OCI-LY7 (cell line): ENCODE measurements at regions not wholly inside any gene's neighbourhood (a gene's known extent, or its start where the extent isn't known, plus 50 kb on each side); places are given as distances from the start of the nearest gene placed in this dataset.
"Not testable (repeated sequence)": the region's sequence is repeated elsewhere in the genome, so short reads cannot be mapped to it uniquely, and the experiment has no call there.

Experiments used
- BruUV-seq: library from RNA; stranded (reverse); fragments of 400-500 nt; replicated peaks from 2 replicates; lab custom pipeline; 2021; lab: Mats Ljungman, UMichigan
- CTCF ChIA-PET: fragments of 300-600 bp; sonication (Branson Sonifier 250); formaldehyde crosslinking; loops from one replicate; lab custom pipeline; 2022; ENCODE audit warnings: antibody characterized with exemption; ENCODE audit not compliant: unreplicated experiment; lab: Charles Lee
- POLR2A ChIA-PET: fragments of 300-600 bp; sonication (Branson Sonifier 250); formaldehyde crosslinking; loops from one replicate; lab custom pipeline; 2022; ENCODE audit warnings: antibody characterized with exemption; lab: Charles Lee
- DNase-seq: peaks from one replicate; pipeline ENCODE4 v3.0.0-alpha.2; 2015; ENCODE audit warnings: low spot score
- H2AFZ ChIP-seq: fragments of 200-600 bp; sonication (generic), shearing (Covaris generic); 2 replicates; pipeline ENCODE4 v1.6.1; 2014; ENCODE audit warnings: mild to moderate bottlenecking, antibody characterized with exemption, low read length, moderate library complexity
- H3K27ac ChIP-seq: fragments of 200-600 bp; sonication (generic); 2 replicates; pipeline ENCODE4 v1.5.1; 2014; ENCODE audit warnings: mixed run types, low read depth, mild to moderate bottlenecking, moderate library complexity, low read length, inconsistent platforms; ENCODE audit not compliant: poor library complexity, severe bottlenecking
- H3K36me3 ChIP-seq: fragments of 200-600 bp; sonication (generic); 2 replicates; pipeline ENCODE4 v1.6.1; 2014; ENCODE audit warnings: mild to moderate bottlenecking, antibody characterized with exemption, low read length, moderate library complexity, mixed read lengths; ENCODE audit not compliant: insufficient read depth
- H3K4me1 ChIP-seq: fragments of 200-600 bp; sonication (generic); 2 replicates; pipeline ENCODE4 v1.5.1; 2014; ENCODE audit warnings: mild to moderate bottlenecking, low read length; ENCODE audit not compliant: insufficient read depth, poor library complexity, severe bottlenecking
- H3K4me2 ChIP-seq: fragments of 200-600 bp; sonication (generic); 2 replicates; pipeline ENCODE4 v1.6.1; 2014; ENCODE audit warnings: mild to moderate bottlenecking, low read length
- H3K4me3 ChIP-seq: fragments of 200-600 bp; sonication (generic); 2 replicates; pipeline ENCODE4 v1.5.1; 2014; ENCODE audit warnings: mild to moderate bottlenecking, low read depth, low read length; ENCODE audit not compliant: poor library complexity, severe bottlenecking
- H3K79me2 ChIP-seq: fragments of 200-600 bp; sonication (generic); 2 replicates; pipeline ENCODE4 v1.6.1; 2016; ENCODE audit warnings: low read depth, mild to moderate bottlenecking, low read length, moderate library complexity, mixed read lengths; ENCODE audit not compliant: insufficient read depth
- H3K9me2 ChIP-seq: fragments of 200-600 bp; sonication (generic); 2 replicates; pipeline ENCODE4 v1.6.1; 2016; ENCODE audit warnings: mild to moderate bottlenecking, low read length, mixed read lengths; ENCODE audit not compliant: insufficient read depth
- H3K9me3 ChIP-seq: fragments of 200-600 bp; sonication (generic); 2 replicates; pipeline ENCODE4 v1.6.1; 2014; ENCODE audit warnings: mild to moderate bottlenecking, mixed run types, low read length, mixed read lengths
- H4K20me1 ChIP-seq: fragments of 200-600 bp; sonication (generic); 2 replicates; pipeline ENCODE4 v1.6.1; 2014; ENCODE audit warnings: mild to moderate bottlenecking, antibody characterized with exemption, low read length, moderate library complexity, mixed read lengths; ENCODE audit not compliant: insufficient read depth
- EZH2phosphoT487 ChIP-seq: fragments of 200-600 bp; sonication (generic); IDR thresholded peaks from 2 replicates; pipeline ENCODE4 v1.6.1; 2018; ENCODE audit warnings: low read depth, borderline replicate concordance, mild to moderate bottlenecking, mixed run types, antibody characterized with exemption, low read length, moderate library complexity, mixed read lengths
- intact Hi-C: fragments of 100-400 bp; cut with micrococcal nuclease; formaldehyde crosslinking; loops from one replicate; pipeline ENCODE4 v1.10.0; 2022; ENCODE audit not compliant: unreplicated experiment
- TF ChIP-seq, protein P1 (sequence below): fragments of 200-600 bp; sonication (generic); conservative IDR thresholded peaks from 2 replicates; pipeline ENCODE4 v1.5.1; 2014; ENCODE audit warnings: mild to moderate bottlenecking, antibody characterized with exemption, low read length, moderate library complexity, mixed read lengths

GRCh38 chr22:35183917-35184316, 73.4 kb upstream of the HMGXB4 start:
- no TSS peak for BruUV-seq
- H3K36me3 ChIP-seq, result no peaks in the 10 kb centered on the region
- POLR2A ChIA-PET, result no interaction called here
- H3K4me2 ChIP-seq, result no peak overlapping the region
- no peaks in the 10 kb centered on the region for H4K20me1 ChIP-seq
- DNase-seq, result no peak
- TF ChIP-seq EZH2phosphoT487, result no peak
- TF ChIP-seq, protein P1, sequence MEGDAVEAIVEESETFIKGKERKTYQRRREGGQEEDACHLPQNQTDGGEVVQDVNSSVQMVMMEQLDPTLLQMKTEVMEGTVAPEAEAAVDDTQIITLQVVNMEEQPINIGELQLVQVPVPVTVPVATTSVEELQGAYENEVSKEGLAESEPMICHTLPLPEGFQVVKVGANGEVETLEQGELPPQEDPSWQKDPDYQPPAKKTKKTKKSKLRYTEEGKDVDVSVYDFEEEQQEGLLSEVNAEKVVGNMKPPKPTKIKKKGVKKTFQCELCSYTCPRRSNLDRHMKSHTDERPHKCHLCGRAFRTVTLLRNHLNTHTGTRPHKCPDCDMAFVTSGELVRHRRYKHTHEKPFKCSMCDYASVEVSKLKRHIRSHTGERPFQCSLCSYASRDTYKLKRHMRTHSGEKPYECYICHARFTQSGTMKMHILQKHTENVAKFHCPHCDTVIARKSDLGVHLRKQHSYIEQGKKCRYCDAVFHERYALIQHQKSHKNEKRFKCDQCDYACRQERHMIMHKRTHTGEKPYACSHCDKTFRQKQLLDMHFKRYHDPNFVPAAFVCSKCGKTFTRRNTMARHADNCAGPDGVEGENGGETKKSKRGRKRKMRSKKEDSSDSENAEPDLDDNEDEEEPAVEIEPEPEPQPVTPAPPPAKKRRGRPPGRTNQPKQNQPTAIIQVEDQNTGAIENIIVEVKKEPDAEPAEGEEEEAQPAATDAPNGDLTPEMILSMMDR, result no peak
- H3K27ac ChIP-seq, result no peak overlapping the region
- CTCF ChIA-PET, result no interaction called here
- H3K9me2 ChIP-seq, result no peaks in the 10 kb centered on the region
- no peaks in the 10 kb centered on the region for H3K4me1 ChIP-seq
- no peaks in the 10 kb centered on the region for H3K79me2 ChIP-seq
- intact Hi-C loops, result no loop called here
- H3K9me3 ChIP-seq, result no peaks in the 10 kb centered on the region
- no peak overlapping the region for H3K4me3 ChIP-seq
- no peak overlapping the region for H2AFZ ChIP-seq

DNA sequence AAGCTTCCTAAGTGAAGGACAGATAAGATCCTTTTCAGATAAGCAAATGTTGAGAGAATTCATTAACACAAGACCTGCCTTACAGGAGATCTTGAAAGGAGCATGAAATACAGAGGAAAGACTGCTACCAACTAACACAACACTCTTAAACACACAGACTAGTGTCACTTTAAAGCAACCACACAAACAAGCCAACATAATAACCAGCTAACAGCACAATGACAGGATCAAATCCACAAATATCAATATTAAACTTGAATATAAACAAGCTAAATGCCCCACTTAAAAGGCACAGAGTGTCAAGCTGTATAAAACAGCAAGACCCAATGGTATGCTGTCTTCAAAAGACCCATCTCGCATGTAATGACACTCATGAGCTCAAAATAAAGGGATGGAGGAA, 70.8 kb upstream of the HMGXB4 start:
- no peaks in the 10 kb centered on the region for H3K36me3 ChIP-seq
- H3K4me2 ChIP-seq, result no peak overlapping the region
- H3K4me1 ChIP-seq, result no peaks in the 10 kb centered on the region
- no peak overlapping the region for H3K4me3 ChIP-seq
- H4K20me1 ChIP-seq, result no peaks in the 10 kb centered on the region
- H3K9me3 ChIP-seq, result no peaks in the 10 kb centered on the region; the same call in 1 of the 2 replicates
- intact Hi-C loops, result no loop called here
- H3K79me2 ChIP-seq, result no peaks in the 10 kb centered on the region
- no peak overlapping the region for H2AFZ ChIP-seq
- no peak overlapping the region for H3K27ac ChIP-seq
- ChIA-PET POLR2A (interaction anchor here (0.6 kb wide), 1 partner anchor 881 kb away, joined by 3 read pairs; no protein-coding TSS in a partner anchor), CTCF (no interaction called here)
- TF ChIP-seq, protein P1, result no peak
- no peak for TF ChIP-seq EZH2phosphoT487
- BruUV-seq, result no TSS peak
- no peaks in the 10 kb centered on the region for H3K9me2 ChIP-seq
- no peak for DNase-seq

- CTCF ChIA-PET, H3K4me1 ChIP-seq, H3K4me2 ChIP-seq, BruUV-seq, H3K9me2 ChIP-seq, H4K20me1 ChIP-seq, H3K9me3 ChIP-seq, H3K27ac ChIP-seq, H2AFZ ChIP-seq, intact Hi-C loops, H3K4me3 ChIP-seq, DNase-seq, H3K36me3 ChIP-seq, H3K79me2 ChIP-seq: not testable (repeated sequence)
- POLR2A ChIA-PET, result interaction anchor here (0.7 kb wide), 1 partner anchor 32 kb away, joined by 3 read pairs; no protein-coding TSS in a partner anchor
These were observed 68.4 kb upstream of the HMGXB4 start for GRCh38 chr22:35188930-35189329.
